HepG2 (cell line): ENCODE measurements at regions not wholly inside any gene's neighbourhood (a gene's known extent, or its start where the extent isn't known, plus 50 kb on each side); places are given as distances from the start of the nearest gene placed in this dataset.

Source experiments
- ATAC-seq: fragments of 200-7000 bp; cut with Tn5 transposase; 3 replicates; pipeline ENCODE4 v1.9.1; 2020; ENCODE audit warnings: mild to moderate bottlenecking, moderate library complexity
- BruUV-seq: library from RNA; stranded (reverse); fragments of 400-500 nt; replicated peaks from 2 replicates; lab custom pipeline; 2021; lab: Mats Ljungman, UMichigan
- CTCF ChIA-PET: fragments of 300-600 bp; formaldehyde crosslinking; extraction: SDS; loops from one replicate; lab custom pipeline; 2021; ENCODE audit warnings: low total read pairs, inconsistent platforms, low intra/inter-chr PET ratio; lab: Yijun Ruan, JAX
- POLR2A ChIA-PET: fragments of 350-600 bp; sonication (Branson Sonifier 250); formaldehyde crosslinking; loops from one replicate; lab custom pipeline; 2020; ENCODE audit warnings: antibody characterized with exemption, inconsistent platforms; lab: Yijun Ruan, JAX
- DNase-seq: peaks from one replicate; pipeline ENCODE4 v3.0.0-alpha.2; 2015; ENCODE audit warnings: low spot score
- FAIRE-seq: peaks from 3 replicates; lab custom pipeline; 2011; peaks lifted over from hg19 to GRCh38; lab: Jason Lieb, UNC
- H2AFZ ChIP-seq: one replicate; pipeline ENCODE4 v1.6.1; 2011; ENCODE audit warnings: low read length, inconsistent platforms
- H3K27ac ChIP-seq: fragments of 300-600 bp; 3 replicates; pipeline ENCODE4 v1.8.0; 2011; ENCODE audit warnings: mixed run types, mild to moderate bottlenecking, mixed read lengths, low read length, inconsistent platforms; ENCODE audit not compliant: insufficient read depth; ENCODE audit errors: extremely low read length
- H3K27me3 ChIP-seq, 2 experiments: fragments of 200-600 bp in 1 of 2; 2 replicates in 1 of 2; 3 replicates in 1 of 2; pipeline versions ENCODE4 v1.6.0 to v1.8.0; 2011; ENCODE audit warnings: low read length in 2 of 2, mild to moderate bottlenecking in 2 of 2, moderate library complexity in 2 of 2, inconsistent platforms in 1 of 2; ENCODE audit not compliant: insufficient read depth in 2 of 2, control insufficient read depth in 1 of 2
- H3K36me3 ChIP-seq, 2 experiments: fragments of 200-600 bp in 1 of 2; replicated peaks in 1 of 2; 2 replicates in 1 of 2; 3 replicates in 1 of 2; pipeline versions ENCODE4 v1.5.1 to v1.8.0; 2011; ENCODE audit warnings: low read length in 2 of 2, inconsistent platforms in 1 of 2; ENCODE audit not compliant: insufficient read depth in 2 of 2, control insufficient read depth in 1 of 2
- H3K4me1 ChIP-seq: 2 replicates; pipeline ENCODE4 v1.5.1; 2012; ENCODE audit warnings: low read length, inconsistent platforms; ENCODE audit not compliant: insufficient read depth
- H3K4me2 ChIP-seq: 2 replicates; pipeline ENCODE4 v1.6.0; 2011; ENCODE audit warnings: low read depth, low read length, inconsistent platforms
- H3K4me3 ChIP-seq, 3 experiments: fragments of 200-600 bp in 1 of 3; sonication (generic), shearing (Covaris generic) in 1 of 3; replicated peaks in 1 of 3; 2 replicates each; pipeline ENCODE4 v1.5.1; 2011 to 2016; ENCODE audit warnings: low read length in 3 of 3, inconsistent platforms in 2 of 3, low read depth in 2 of 3, mild to moderate bottlenecking in 2 of 3, control low read depth in 1 of 3, mixed read lengths in 1 of 3; ENCODE audit not compliant: insufficient read depth in 1 of 3
- H3K79me2 ChIP-seq: one replicate; pipeline ENCODE4 v1.6.1; 2011; ENCODE audit warnings: low read length, inconsistent platforms; ENCODE audit not compliant: insufficient read depth
- H3K9ac ChIP-seq: 2 replicates; pipeline ENCODE4 v1.6.0; 2011; ENCODE audit warnings: mild to moderate bottlenecking, low read depth, low read length, inconsistent platforms; ENCODE audit not compliant: insufficient read depth
- H3K9me3 ChIP-seq: 2 replicates; pipeline ENCODE4 v1.5.1; 2012; ENCODE audit warnings: mild to moderate bottlenecking, low read length
- H4K20me1 ChIP-seq: 2 replicates; pipeline ENCODE4 v1.6.0; 2011; ENCODE audit warnings: inconsistent platforms, mild to moderate bottlenecking, low read length, moderate library complexity; ENCODE audit not compliant: insufficient read depth
- HDAC2 ChIP-seq: sonication (generic); formaldehyde crosslinking; IDR thresholded peaks from 2 replicates; pipeline ENCODE4 v1.4.0; 2020; ENCODE audit warnings: missing genetic modification reagents
- KLF12 ChIP-seq: sonication (generic); formaldehyde crosslinking; IDR thresholded peaks from 2 replicates; pipeline ENCODE4 v1.4.0; 2020; ENCODE audit warnings: missing genetic modification reagents, borderline replicate concordance
- NFYC ChIP-seq: IDR thresholded peaks from 2 replicates; pipeline ENCODE4 v1.6.1; 2016; ENCODE audit warnings: missing genetic modification reagents, missing compliant biosample characterization
- TCF12 ChIP-seq, 2 experiments: fragments of 450-650 bp in 1 of 2; sonication (generic) in 1 of 2; formaldehyde crosslinking in 1 of 2; IDR thresholded peaks; 2 replicates each; pipeline versions ENCODE4 v1.6.1 to v1.8.0; 2017 to 2022; ENCODE audit warnings: antibody characterized with exemption in 1 of 2, mild to moderate bottlenecking in 1 of 2, missing genetic modification reagents in 1 of 2, moderate library complexity in 1 of 2
- ZBTB4 ChIP-seq: sonication (generic); formaldehyde crosslinking; IDR thresholded peaks from 2 replicates; pipeline ENCODE4 v1.4.0; 2020; ENCODE audit warnings: missing genetic modification reagents, mild to moderate bottlenecking, borderline replicate concordance
- ZNF556 ChIP-seq: sonication (generic); formaldehyde crosslinking; IDR thresholded peaks from 2 replicates; pipeline ENCODE4 v1.4.0; 2020; ENCODE audit warnings: mild to moderate bottlenecking, missing genetic modification reagents, borderline replicate concordance
- ZNF563 ChIP-seq: sonication (generic); formaldehyde crosslinking; IDR thresholded peaks from 2 replicates; pipeline ENCODE4 v1.8.0; 2022; ENCODE audit warnings: mild to moderate bottlenecking, moderate library complexity, missing genetic modification reagents
- ZNF616 ChIP-seq: sonication (generic); formaldehyde crosslinking; IDR thresholded peaks from 2 replicates; pipeline ENCODE4 v1.5.0; 2020; ENCODE audit warnings: low read depth, mild to moderate bottlenecking, missing genetic modification reagents
- ZNF883 ChIP-seq: sonication (generic); formaldehyde crosslinking; IDR thresholded peaks from 2 replicates; pipeline ENCODE4 v1.5.1; 2020; ENCODE audit warnings: mild to moderate bottlenecking, missing genetic modification reagents; ENCODE audit errors: not compliant biosample characterization
- WGBS: methylation state at CpG from one replicate; pipeline ENCODE4 v1.1.6; 2017; ENCODE audit warnings: low lambda C conversion rate; 5-methylcytosine and 5-hydroxymethylcytosine counted together
- in situ Hi-C: cut with HindIII; loops from 2 replicates; pipeline ENCODE4 v1.10.0; 2017; ENCODE audit warnings: low pct_unique_long_range_greater_than_20kb; ENCODE audit not compliant: extremely low pct_ligation_motif_present
- intact Hi-C: fragments of 100-400 bp; cut with micrococcal nuclease; formaldehyde crosslinking; loops from one replicate; pipeline ENCODE4 v1.10.0; 2022; ENCODE audit not compliant: unreplicated experiment

- no peak for TF ChIP-seq ZBTB4 (CRISPR knock-in tag)
- no peak for TF ChIP-seq KLF12 (CRISPR knock-in tag)
- no peak for TF ChIP-seq ZNF616
- no peak for TF ChIP-seq HDAC2
These were observed 829.3 kb downstream of the NLGN4X start (continued) for GRCh38 chrX:5399403-5399802.

- BruUV-seq: no TSS peak
- Histone ChIP-seq H3K27ac (no peak overlapping the region), H3K27me3 (no peaks in the 10 kb centered on the region), H3K4me3 (no peak overlapping the region), H4K20me1 (no peaks in the 10 kb centered on the region), H3K4me1 (no peaks in the 10 kb centered on the region), H3K9me3 (peaks cover 13% of the 10 kb centered on the region)
- 38% methylated on average over 5 of the region's 7 CpGs for WGBS
- no peak for ATAC-seq
- no peak for TF ChIP-seq ZNF556 (CRISPR knock-in tag)
- TF ChIP-seq NFYC (CRISPR knock-in tag): no peak
- TF ChIP-seq ZNF563 (CRISPR knock-in tag): no peak
- no peak for TF ChIP-seq TCF12 (IDR thresholded peaks at IDR 0.05)
- TF ChIP-seq TCF12 (CRISPR knock-in tag; IDR thresholded peaks at IDR 0.05): no peak
- no peak for TF ChIP-seq ZNF883
- TF ChIP-seq, all 625 proteins: peak for 0
- intact Hi-C loops (no loop called here), in situ Hi-C loops (no loop called here)
- Histone ChIP-seq H3K9ac (no peak overlapping the region), H2AFZ (no peak overlapping the region), H3K4me2 (no peak overlapping the region), H3K36me3 (no peaks in the 10 kb centered on the region), H3K79me2 (no peaks in the 10 kb centered on the region)
- ChIA-PET POLR2A (no interaction called here), CTCF (no interaction called here)
- FAIRE-seq: no peak
- no peak for DNase-seq
These were observed 831.3 kb downstream of the NLGN4X start for GRCh38 chrX:5397409-5397808.
